ENCODE measurements at regions not wholly inside any gene's neighbourhood (a gene's known extent, or its start where the extent isn't known, plus 50 kb on each side); places are given as distances from the start of the nearest gene placed in this dataset.
"Not testable (repeated sequence)": the region's sequence is repeated elsewhere in the genome, so short reads cannot be mapped to it uniquely, and the experiment has no call there.

DNA sequence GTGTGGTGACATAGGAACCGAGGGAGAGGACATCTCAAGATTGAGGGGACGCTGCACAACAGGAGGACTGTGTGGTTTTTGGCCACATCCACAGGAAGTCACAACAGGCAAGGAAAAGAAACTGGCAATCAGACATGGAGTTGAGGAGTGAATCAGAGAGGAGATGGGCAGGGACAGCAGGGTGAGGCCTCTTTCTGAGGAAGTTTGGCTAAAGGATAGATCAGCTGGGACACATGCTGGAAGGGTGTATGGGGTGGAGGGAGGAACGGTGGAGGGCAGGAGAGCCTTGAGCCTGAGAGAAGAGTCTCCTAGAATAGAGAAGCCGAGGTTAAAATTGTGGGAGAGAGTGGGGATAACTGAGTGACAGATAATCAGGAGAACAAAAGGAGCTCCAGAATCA lies 75.1 kb upstream of the CIDEA start:
- 58% methylated on average over 3 of the region's 4 CpGs for WGBS
- H3K27ac ChIP-seq (ENCODE audit: low read length); DNase-seq; H3K27me3 ChIP-seq (ENCODE audit: control insufficient read depth, insufficient read depth); H3K9me3 ChIP-seq (ENCODE audit: control insufficient read depth, low read length); intact Hi-C loops (cut with DNase I); H3K4me3 ChIP-seq (ENCODE audit: low read length); ATAC-seq; H3K4me1 ChIP-seq (ENCODE audit: control insufficient read depth, insufficient read depth, low read length): not testable (repeated sequence)

GRCh38 chr18:12179697-12180577 lies 74.2 kb upstream of the CIDEA start:
- H3K4me3 ChIP-seq (ENCODE audit: low read length); ATAC-seq; H3K9me3 ChIP-seq (ENCODE audit: control insufficient read depth, low read length); DNase-seq; H3K27ac ChIP-seq (ENCODE audit: low read length); H3K4me1 ChIP-seq (ENCODE audit: control insufficient read depth, insufficient read depth, low read length); intact Hi-C loops (cut with DNase I); H3K27me3 ChIP-seq (ENCODE audit: control insufficient read depth, insufficient read depth): not testable (repeated sequence)
- 68% methylated on average over 1 of the region's 8 CpGs for WGBS

GRCh38 chr18:12198797-12199196 lies 55.4 kb upstream of the CIDEA start:
- H3K9me3 ChIP-seq (ENCODE audit: control insufficient read depth, low read length); ATAC-seq; DNase-seq; H3K27me3 ChIP-seq (ENCODE audit: control insufficient read depth, insufficient read depth); intact Hi-C loops (cut with DNase I); H3K4me1 ChIP-seq (ENCODE audit: control insufficient read depth, insufficient read depth, low read length); H3K4me3 ChIP-seq (ENCODE audit: low read length); H3K27ac ChIP-seq (ENCODE audit: low read length): not testable (repeated sequence)
- WGBS, result 70% methylated on average over 3 of the region's 3 CpGs

GRCh38 chr18:12200186-12200585 lies 54.0 kb upstream of the CIDEA start:
- DNase-seq; H3K4me3 ChIP-seq (ENCODE audit: low read length); H3K27ac ChIP-seq (ENCODE audit: low read length); intact Hi-C loops (cut with DNase I); H3K9me3 ChIP-seq (ENCODE audit: control insufficient read depth, low read length); H3K4me1 ChIP-seq (ENCODE audit: control insufficient read depth, insufficient read depth, low read length); H3K27me3 ChIP-seq (ENCODE audit: control insufficient read depth, insufficient read depth): not testable (repeated sequence)
- 63% methylated on average over 5 of the region's 5 CpGs for WGBS
- ATAC-seq, result peak; percentile 24 to 43

All from right cardiac atrium (tissue), 5 donors.